ENCODE measurements at regions not wholly inside any gene's neighbourhood (a gene's known extent, or its start where the extent isn't known, plus 50 kb on each side); places are given as distances from the start of the nearest gene placed in this dataset.
A peak's percentile ranks its signal among the peaks of the same experiment; 100 is the strongest.

DNA sequence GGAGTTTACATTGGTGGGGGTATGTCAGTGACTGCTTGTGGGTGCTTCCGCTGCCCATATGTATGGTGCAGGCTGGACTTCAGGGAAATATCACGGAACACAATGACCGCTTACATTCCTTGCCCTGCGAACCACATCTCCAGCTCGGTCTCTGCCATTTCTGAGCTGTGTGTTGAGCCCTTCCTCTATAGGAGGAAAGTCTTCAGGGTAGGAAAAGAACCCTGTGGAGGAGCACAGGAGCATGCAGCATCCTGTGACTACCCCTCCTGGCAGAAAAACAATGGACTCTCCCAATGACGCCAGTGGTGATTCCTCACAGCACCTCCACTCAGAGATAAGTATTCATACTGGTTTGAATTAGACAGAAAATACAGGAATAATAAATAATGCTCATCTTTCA lies 276.8 kb upstream of the MAP3K1 start:
- Histone ChIP-seq H3K36me3 (ENCODE audit: control insufficient read depth, insufficient read depth, low read length) (no peaks in the 10 kb centered on the region), H3K4me3 (ENCODE audit: low read depth, low read length) (no peak overlapping the region), H3K27me3 (ENCODE audit: control insufficient read depth, insufficient read depth, low read length) (no peaks in the 10 kb centered on the region)
- no peak for TF ChIP-seq CTCF (IDR thresholded peaks at IDR 0.05; ENCODE audit: insufficient read depth, low read length, poor library complexity, severe bottlenecking)
- DNase-seq (ENCODE audit: low read depth): no peak

GRCh38 chr5:56535347-56535746 lies 280.0 kb upstream of the MAP3K1 start:
- H3K36me3 ChIP-seq (ENCODE audit: control insufficient read depth, insufficient read depth, low read length): no peaks in the 10 kb centered on the region
- no peaks in the 10 kb centered on the region for H3K27me3 ChIP-seq (ENCODE audit: control insufficient read depth, insufficient read depth, low read length)
- no peak for TF ChIP-seq CTCF (IDR thresholded peaks at IDR 0.05; ENCODE audit: insufficient read depth, low read length, poor library complexity, severe bottlenecking)
- peak; percentile 41 for DNase-seq (ENCODE audit: low read depth)
- no peak overlapping the region for H3K4me3 ChIP-seq (ENCODE audit: low read depth, low read length)

GRCh38 chr5:56534102-56534829 lies 281.1 kb upstream of the MAP3K1 start:
- H3K4me3 ChIP-seq (ENCODE audit: low read depth, low read length): no peak overlapping the region
- H3K27me3 ChIP-seq (ENCODE audit: control insufficient read depth, insufficient read depth, low read length): no peaks in the 10 kb centered on the region
- no peaks in the 10 kb centered on the region for H3K36me3 ChIP-seq (ENCODE audit: control insufficient read depth, insufficient read depth, low read length)
- TF ChIP-seq CTCF (IDR thresholded peaks at IDR 0.05; ENCODE audit: insufficient read depth, low read length, poor library complexity, severe bottlenecking): no peak
- peak; percentile 83 for DNase-seq (ENCODE audit: low read depth)

- TF ChIP-seq CTCF (IDR thresholded peaks at IDR 0.05; ENCODE audit: insufficient read depth, low read length, poor library complexity, severe bottlenecking): no peak
- Histone ChIP-seq H3K36me3 (ENCODE audit: control insufficient read depth, insufficient read depth, low read length) (no peaks in the 10 kb centered on the region), H3K27me3 (ENCODE audit: control insufficient read depth, insufficient read depth, low read length) (no peaks in the 10 kb centered on the region), H3K4me3 (ENCODE audit: low read depth, low read length) (no peak overlapping the region)
- no peak for DNase-seq (ENCODE audit: low read depth)
These were observed 282.9 kb upstream of the MAP3K1 start for GRCh38 chr5:56532466-56532865.

DNA sequence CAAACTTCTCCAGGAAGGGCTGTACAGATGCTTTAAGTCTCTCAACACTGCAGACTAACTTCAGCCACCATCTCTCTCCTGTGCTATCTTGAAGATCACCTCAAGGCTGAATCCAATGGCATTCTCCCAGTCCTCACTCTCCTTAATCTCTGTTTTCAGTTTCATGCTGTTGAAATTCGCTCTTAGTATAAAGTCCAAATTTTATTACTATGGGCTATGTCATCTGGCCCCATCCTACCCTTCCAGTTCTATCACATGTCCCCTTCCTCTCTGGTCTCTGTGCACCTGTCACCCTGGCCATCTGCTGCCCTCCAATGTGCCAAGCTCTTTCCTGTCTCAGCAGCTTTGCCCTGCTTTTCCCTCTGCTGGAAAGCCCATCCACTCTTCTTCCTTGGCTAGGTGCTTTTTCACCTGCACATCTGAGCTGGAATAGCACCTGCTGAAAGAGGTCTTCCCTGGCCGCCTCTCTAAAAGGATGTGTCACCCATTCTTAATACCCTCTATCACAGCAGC lies 284.7 kb upstream of the MAP3K1 start:
- Histone ChIP-seq H3K36me3 (ENCODE audit: control insufficient read depth, insufficient read depth, low read length) (no peaks in the 10 kb centered on the region), H3K27me3 (ENCODE audit: control insufficient read depth, insufficient read depth, low read length) (no peaks in the 10 kb centered on the region), H3K4me3 (ENCODE audit: low read depth, low read length) (no peak overlapping the region)
- DNase-seq (ENCODE audit: low read depth): no peak
- no peak for TF ChIP-seq CTCF (IDR thresholded peaks at IDR 0.05; ENCODE audit: insufficient read depth, low read length, poor library complexity, severe bottlenecking)
